Tibial nerve (tissue), 4 donors: ENCODE measurements at regions not wholly inside any gene's neighbourhood (a gene's known extent, or its start where the extent isn't known, plus 50 kb on each side); places are given as distances from the start of the nearest gene placed in this dataset.

ENCODE experiments used
- EP300 ChIP-seq, 2 donors: sonication (generic); formaldehyde crosslinking; IDR thresholded peaks; one replicate each; pipeline ENCODE4 v1.6.1; 2017; ENCODE audit warnings: antibody characterized with exemption in 2 of 2, mild to moderate bottlenecking in 1 of 2
- POLR2A ChIP-seq, 2 donors: fragments of 450-650 bp; IDR thresholded peaks; one replicate each; pipeline ENCODE4 v1.6.1; 2017; ENCODE audit warnings: antibody characterized with exemption in 2 of 2, mild to moderate bottlenecking in 2 of 2, moderate library complexity in 2 of 2
- TF ChIP-seq, protein P1 (sequence below), 5 experiments: fragments of 200-600 bp in 3 of 5; fragments of 450-650 bp in 2 of 5; sonication (generic) in 3 of 5; IDR thresholded peaks; one replicate each; pipeline ENCODE4 v1.5.1; 2016 to 2019; ENCODE audit warnings: antibody characterized with exemption in 5 of 5, mild to moderate bottlenecking in 3 of 5, moderate library complexity in 2 of 5

DNA sequence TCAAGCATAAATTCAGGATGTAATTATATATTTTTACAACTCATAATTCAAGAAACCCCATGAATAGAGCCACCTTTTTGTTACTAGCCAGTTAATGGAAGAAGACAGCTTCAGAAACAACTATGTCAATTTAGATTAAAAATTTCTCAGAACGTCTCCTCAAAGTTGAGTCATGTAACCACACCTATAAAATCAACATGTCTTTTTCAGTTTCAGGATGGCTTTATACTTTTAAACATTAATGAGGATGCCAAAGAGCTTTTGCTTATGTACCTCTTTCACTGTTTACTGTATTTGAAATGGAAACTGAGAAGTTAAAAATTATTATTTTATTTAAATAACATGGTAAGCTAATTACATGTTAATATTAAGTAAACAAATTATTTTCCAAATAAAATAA is 280.1 kb downstream of the PTH2R start:
- TF ChIP-seq POLR2A (IDR thresholded peaks at IDR 0.05) (no peak), EP300 (IDR thresholded peaks at IDR 0.05) (no peak)
- TF ChIP-seq, protein P1, sequence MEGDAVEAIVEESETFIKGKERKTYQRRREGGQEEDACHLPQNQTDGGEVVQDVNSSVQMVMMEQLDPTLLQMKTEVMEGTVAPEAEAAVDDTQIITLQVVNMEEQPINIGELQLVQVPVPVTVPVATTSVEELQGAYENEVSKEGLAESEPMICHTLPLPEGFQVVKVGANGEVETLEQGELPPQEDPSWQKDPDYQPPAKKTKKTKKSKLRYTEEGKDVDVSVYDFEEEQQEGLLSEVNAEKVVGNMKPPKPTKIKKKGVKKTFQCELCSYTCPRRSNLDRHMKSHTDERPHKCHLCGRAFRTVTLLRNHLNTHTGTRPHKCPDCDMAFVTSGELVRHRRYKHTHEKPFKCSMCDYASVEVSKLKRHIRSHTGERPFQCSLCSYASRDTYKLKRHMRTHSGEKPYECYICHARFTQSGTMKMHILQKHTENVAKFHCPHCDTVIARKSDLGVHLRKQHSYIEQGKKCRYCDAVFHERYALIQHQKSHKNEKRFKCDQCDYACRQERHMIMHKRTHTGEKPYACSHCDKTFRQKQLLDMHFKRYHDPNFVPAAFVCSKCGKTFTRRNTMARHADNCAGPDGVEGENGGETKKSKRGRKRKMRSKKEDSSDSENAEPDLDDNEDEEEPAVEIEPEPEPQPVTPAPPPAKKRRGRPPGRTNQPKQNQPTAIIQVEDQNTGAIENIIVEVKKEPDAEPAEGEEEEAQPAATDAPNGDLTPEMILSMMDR (IDR thresholded peaks at IDR 0.05), result no peak
